Right lobe of liver (tissue), 6 donors: ENCODE measurements at regions not wholly inside any gene's neighbourhood (a gene's known extent, or its start where the extent isn't known, plus 50 kb on each side); places are given as distances from the start of the nearest gene placed in this dataset.

Source experiments
- ATAC-seq, 4 donors: fragments of 200-7000 bp; cut with Tn5 transposase; one replicate each; pipeline ENCODE4 v1.9.1; 2020; ENCODE audit warnings: mild to moderate bottlenecking in 4 of 4, moderate library complexity in 4 of 4
- DNase-seq, 3 donors: peaks; one replicate each; pipeline ENCODE4 v3.0.0-alpha.2; 2020
- H3K27ac ChIP-seq, 3 donors: fragments of 200-600 bp; one replicate each; pipeline ENCODE4 v1.8.0; 2022
- H3K27me3 ChIP-seq, 2 donors: fragments of 200-600 bp; one replicate each; pipeline ENCODE4 v1.8.0; 2022
- H3K36me3 ChIP-seq, 4 donors: fragments of 200-600 bp; sonication (generic) in 1 of 4; one replicate each; pipeline versions ENCODE4 v1.5.1 to v1.8.0; 2017 to 2022; ENCODE audit warnings: control low read depth in 1 of 4
- H3K4me1 ChIP-seq, 4 donors: fragments of 200-600 bp; sonication (generic) in 1 of 4; one replicate each; pipeline versions ENCODE4 v1.5.1 to v1.8.0; 2017 to 2022; ENCODE audit warnings: control low read depth in 1 of 4
- H3K4me3 ChIP-seq, 3 donors: fragments of 200-600 bp; one replicate each; pipeline ENCODE4 v1.8.0; 2022
- H3K9me3 ChIP-seq, 4 donors: fragments of 200-600 bp; sonication (generic) in 1 of 4; one replicate each; pipeline versions ENCODE4 v1.5.1 to v1.8.0; 2017 to 2022; ENCODE audit warnings: control low read depth in 1 of 4
- CTCF ChIP-seq, 4 donors: fragments of 200-600 bp in 3 of 4; fragments of 450-650 bp in 1 of 4; IDR thresholded peaks; one replicate each; pipeline versions ENCODE4 v1.5.1 to v1.8.0; 2016 to 2022; ENCODE audit warnings: antibody characterized with exemption in 4 of 4, mild to moderate bottlenecking in 2 of 4
- POLR2A ChIP-seq: fragments of 450-650 bp; IDR thresholded peaks from one replicate; pipeline ENCODE4 v1.6.1; 2017; ENCODE audit warnings: antibody characterized with exemption, mild to moderate bottlenecking
- WGBS: methylation state at CpG from one replicate; pipeline ENCODE4 v1.1.6; 2018; ENCODE audit warnings: low coverage, low lambda C conversion rate; ENCODE audit not compliant: insufficient coverage; ENCODE audit errors: missing lambda C conversion rate; 5-methylcytosine and 5-hydroxymethylcytosine counted together
- intact Hi-C, 2 donors: fragments of 100-400 bp; cut with DNase I; formaldehyde crosslinking; loops; one replicate each; pipeline versions ENCODE4 v1.11.2 to v1.14.1; 2022
- donor health status: DM: no; HTN: yes; CAD: no.
- donor health status: DM: no; HTN: no; CAD: no.
- donor health status: DM: no; HTN: no; CAD: no.
- donor health status: DM: no; HTN: yes; CAD: no.
- donor health status: DM: no; HTN: yes; CAD: no.

DNA sequence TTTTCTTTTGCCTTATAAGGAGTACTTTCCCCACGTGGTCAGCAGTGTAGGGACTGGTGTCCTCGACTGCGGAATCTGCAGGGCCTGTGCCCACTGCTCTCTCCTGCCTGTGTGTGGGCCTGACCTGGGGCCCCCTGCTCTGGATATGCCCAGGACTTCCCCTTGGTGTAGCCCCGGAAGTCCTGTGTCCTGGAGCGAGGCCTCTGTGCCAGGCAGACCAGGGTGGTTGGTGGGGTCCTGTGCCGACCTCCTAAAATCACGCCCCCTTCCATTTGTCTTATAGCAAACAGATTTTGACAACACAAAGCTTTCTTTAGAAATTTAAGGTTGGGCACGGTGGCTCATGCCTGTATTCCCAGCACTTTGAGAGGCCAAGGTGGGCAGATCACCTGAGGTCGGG is 64.2 kb downstream of the DLL1 start:
- Histone ChIP-seq H3K4me1 (peaks cover 0 to 26% (median 15%) of the 10 kb centered on the region in 4 donors), H3K36me3 (no peaks in the 10 kb centered on the region), H3K9me3 (no peaks in the 10 kb centered on the region), H3K27ac (peak overlapping the region in 1 of 3 donors; percentile 4), H3K4me3 (no peak overlapping the region), H3K27me3 (no peaks in the 10 kb centered on the region)
- TF ChIP-seq CTCF (IDR thresholded peaks at IDR 0.05) (no peak), POLR2A (no peak)
- intact Hi-C loops = loop anchor here in 1 of 2 donors (10.0 kb wide), 1 partner anchor 58 kb away; no protein-coding TSS in a partner anchor
- DNase-seq = peak in 2 of 3 donors; percentile 33 to 35
- 63% methylated on average over 4 of the region's 9 CpGs for WGBS
- no peak for ATAC-seq

- H3K4me1 ChIP-seq = peaks cover 0 to 26% (median 15%) of the 10 kb centered on the region in 4 donors
- DNase-seq (peak; percentile 64 to 78 (median 73)), ATAC-seq (peak; percentile 40 to 62 (median 52))
- no peaks in the 10 kb centered on the region for H3K27me3 ChIP-seq
- 29% methylated on average over 11 of the region's 22 CpGs for WGBS
- intact Hi-C loops = loop anchor here in 1 of 2 donors (10.0 kb wide), 1 partner anchor 59 kb away; no protein-coding TSS in a partner anchor
- TF ChIP-seq CTCF (IDR thresholded peaks at IDR 0.05) (no peak), POLR2A (no peak)
- H3K27ac ChIP-seq = peak overlapping the region; percentile 69 to 83 (median 70)
- H3K36me3 ChIP-seq = no peaks in the 10 kb centered on the region
- no peaks in the 10 kb centered on the region for H3K9me3 ChIP-seq
- no peak overlapping the region for H3K4me3 ChIP-seq
Measured at GRCh38 chr6:170225852-170226417, 64.9 kb downstream of the DLL1 start.

DNA sequence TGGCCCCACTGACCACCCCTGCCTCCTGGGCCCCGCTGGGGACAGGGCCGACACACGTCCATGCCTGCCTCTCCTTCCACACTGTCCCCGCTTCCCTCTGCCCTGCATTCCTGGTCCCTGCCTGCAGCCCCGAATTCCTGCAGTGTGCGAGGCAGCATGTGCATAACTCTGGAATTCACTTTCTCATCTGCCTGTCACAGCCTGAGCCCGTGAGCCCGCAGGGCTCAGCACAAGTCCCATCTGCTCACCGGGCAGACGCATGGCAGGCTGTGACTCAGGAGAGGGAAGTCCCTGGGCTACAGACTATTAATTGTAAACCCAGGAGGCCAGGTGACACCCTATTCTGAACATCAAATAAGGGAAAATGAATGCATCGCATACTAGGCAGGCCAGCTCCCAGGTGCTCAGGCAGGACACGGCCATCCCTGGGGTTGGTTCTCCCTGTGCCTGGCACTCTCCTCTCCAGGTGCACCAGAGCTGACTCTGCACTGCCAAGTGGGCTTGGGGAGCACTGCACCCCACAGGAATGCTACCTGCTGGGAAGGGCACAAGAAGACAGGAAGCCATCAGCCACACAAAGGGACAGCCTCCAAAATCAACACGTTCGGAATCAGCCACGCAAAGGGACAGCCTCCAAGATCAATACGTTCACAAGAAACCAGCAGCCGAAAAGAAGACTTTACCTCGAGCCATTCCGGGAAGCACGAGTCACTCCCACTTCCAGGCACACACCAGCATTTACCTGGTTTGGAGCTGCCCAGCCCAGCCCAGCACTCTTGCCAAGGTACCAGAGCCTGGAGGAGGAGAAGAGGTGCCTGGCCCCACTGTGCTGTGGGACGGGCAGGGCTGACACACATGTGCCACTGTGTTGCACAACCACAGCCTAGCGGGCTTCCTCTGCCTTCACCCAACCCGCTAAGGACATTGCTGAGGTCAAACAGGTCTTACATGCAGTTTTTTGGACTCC is 65.9 kb downstream of the DLL1 start:
- intact Hi-C loops = loop anchor here in 1 of 2 donors (10.0 kb wide), 1 partner anchor 60 kb away; no protein-coding TSS in a partner anchor
- H3K4me3 ChIP-seq = no peak overlapping the region
- 20% methylated on average over 7 of the region's 23 CpGs for WGBS
- no peaks in the 10 kb centered on the region for H3K9me3 ChIP-seq
- TF ChIP-seq CTCF (IDR thresholded peaks at IDR 0.05) = peak in 2 of 4 donors; percentile 8 to 9
- no peak for TF ChIP-seq POLR2A
- no peaks in the 10 kb centered on the region for H3K36me3 ChIP-seq
- ATAC-seq (peak; percentile 85 to 89 (median 86)), DNase-seq (peak; percentile 80 to 92 (median 88))
- H3K27me3 ChIP-seq = no peaks in the 10 kb centered on the region
- peak overlapping the region; percentile 69 to 83 (median 70) for H3K27ac ChIP-seq
- peaks cover 0 to 26% (median 15%) of the 10 kb centered on the region in 4 donors for H3K4me1 ChIP-seq

GRCh38 chr6:170223718-170224693 is 66.9 kb downstream of the DLL1 start:
- TF ChIP-seq CTCF (IDR thresholded peaks at IDR 0.05) = no peak
- no peak for TF ChIP-seq POLR2A
- ATAC-seq = no peak
- H3K36me3 ChIP-seq = no peaks in the 10 kb centered on the region
- intact Hi-C loops = loop anchor here in 1 of 2 donors (10.0 kb wide), 1 partner anchor 61 kb away; no protein-coding TSS in a partner anchor
- peak overlapping the region in 2 of 3 donors; percentile 53 to 83 for H3K27ac ChIP-seq
- H3K9me3 ChIP-seq = no peaks in the 10 kb centered on the region
- no peaks in the 10 kb centered on the region for H3K27me3 ChIP-seq
- no peak overlapping the region for H3K4me3 ChIP-seq
- DNase-seq = peak in 2 of 3 donors; percentile 36 to 50
- 93% methylated on average over 7 of the region's 25 CpGs for WGBS
- H3K4me1 ChIP-seq = peaks cover 0 to 26% (median 15%) of the 10 kb centered on the region in 4 donors
